ENCODE measurements at regions not wholly inside any gene's neighbourhood (a gene's known extent, or its start where the extent isn't known, plus 50 kb on each side); places are given as distances from the start of the nearest gene placed in this dataset.

DNA sequence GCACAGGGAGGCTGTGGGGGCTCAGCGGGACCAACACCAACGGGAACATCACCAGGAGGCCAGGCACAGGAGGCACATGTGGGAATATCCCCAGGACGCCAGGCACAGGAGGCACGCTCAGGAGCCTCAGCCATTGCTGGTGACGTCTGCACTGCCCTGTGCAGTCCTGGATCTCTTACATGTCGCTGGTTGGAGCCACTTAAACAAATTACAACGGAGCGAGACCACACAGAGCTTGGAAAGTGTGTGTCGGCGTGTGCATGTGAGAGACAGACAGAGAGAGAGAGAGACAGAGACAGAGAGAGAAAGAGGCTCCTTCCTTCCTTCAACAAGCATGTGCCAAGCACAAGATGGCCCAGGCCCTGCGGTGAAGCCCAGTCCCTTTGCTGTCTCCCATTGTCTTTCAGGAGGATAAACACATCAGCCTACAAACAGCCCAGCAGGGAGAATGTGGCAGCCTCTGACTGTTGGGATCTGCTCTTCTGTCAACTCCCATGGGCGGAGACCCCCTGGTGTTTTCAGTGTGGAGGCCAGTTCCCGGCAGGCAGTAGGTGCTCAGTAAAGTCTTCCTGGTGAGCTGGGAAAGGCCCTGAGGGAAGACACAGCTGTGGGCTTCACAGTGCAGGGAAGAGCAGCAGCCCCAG lies 112.7 kb upstream of the THBS2 start:
- Histone ChIP-seq H3K36me3 (ENCODE audit: low read depth, low read length) (no peaks in the 10 kb centered on the region), H3K4me1 (ENCODE audit: insufficient read depth, low read length) (no peaks in the 10 kb centered on the region), H3F3A (ENCODE audit: low read length, unreplicated experiment) (no peaks in the 10 kb centered on the region), H3K27me3 (ENCODE audit: low read length) (no peaks in the 10 kb centered on the region), H3K9ac (ENCODE audit: low read length) (no peak overlapping the region), H3K79me2 (ENCODE audit: low read length) (no peaks in the 10 kb centered on the region), H3K9me3 (ENCODE audit: low read length) (no peaks in the 10 kb centered on the region), H4K20me1 (ENCODE audit: low read length) (no peaks in the 10 kb centered on the region), H2AFZ (ENCODE audit: low read length) (no peak overlapping the region), H3K4me2 (ENCODE audit: low read length) (no peak overlapping the region), H3K4me3 (ENCODE audit: low read length) (no peak overlapping the region), H3K27ac (ENCODE audit: low read length) (no peak overlapping the region), H3K9me2 (replicated peaks; ENCODE audit: low read length) (no peaks in the 10 kb centered on the region)
- intact Hi-C loops (cut with micrococcal nuclease), result no loop called here
- ChIA-PET CTCF (no interaction called here), POLR2A (ENCODE audit: unreplicated experiment) (no interaction called here)
- no TSS peak for BruUV-seq (replicated peaks)
- DNase-seq (no peak), ATAC-seq (no peak)
- TF ChIP-seq EZH2phosphoT487 (IDR thresholded peaks at IDR 0.05; ENCODE audit: borderline replicate concordance, low read length) (no peak), EZH2 (IDR thresholded peaks at IDR 0.05; ENCODE audit: low read length, unreplicated experiment) (no peak)
- TF ChIP-seq, protein P1, sequence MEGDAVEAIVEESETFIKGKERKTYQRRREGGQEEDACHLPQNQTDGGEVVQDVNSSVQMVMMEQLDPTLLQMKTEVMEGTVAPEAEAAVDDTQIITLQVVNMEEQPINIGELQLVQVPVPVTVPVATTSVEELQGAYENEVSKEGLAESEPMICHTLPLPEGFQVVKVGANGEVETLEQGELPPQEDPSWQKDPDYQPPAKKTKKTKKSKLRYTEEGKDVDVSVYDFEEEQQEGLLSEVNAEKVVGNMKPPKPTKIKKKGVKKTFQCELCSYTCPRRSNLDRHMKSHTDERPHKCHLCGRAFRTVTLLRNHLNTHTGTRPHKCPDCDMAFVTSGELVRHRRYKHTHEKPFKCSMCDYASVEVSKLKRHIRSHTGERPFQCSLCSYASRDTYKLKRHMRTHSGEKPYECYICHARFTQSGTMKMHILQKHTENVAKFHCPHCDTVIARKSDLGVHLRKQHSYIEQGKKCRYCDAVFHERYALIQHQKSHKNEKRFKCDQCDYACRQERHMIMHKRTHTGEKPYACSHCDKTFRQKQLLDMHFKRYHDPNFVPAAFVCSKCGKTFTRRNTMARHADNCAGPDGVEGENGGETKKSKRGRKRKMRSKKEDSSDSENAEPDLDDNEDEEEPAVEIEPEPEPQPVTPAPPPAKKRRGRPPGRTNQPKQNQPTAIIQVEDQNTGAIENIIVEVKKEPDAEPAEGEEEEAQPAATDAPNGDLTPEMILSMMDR (conservative IDR thresholded peaks at IDR 0.05; ENCODE audit: low read depth, low read length), result no peak

GRCh38 chr6:169365567-169366257 lies 112.1 kb upstream of the THBS2 start:
- no peak overlapping the region for H3K4me3 ChIP-seq (ENCODE audit: low read length)
- DNase-seq, result no peak

More at GRCh38 chr6:169365567-169366257, 112.1 kb upstream of the THBS2 start:
- no peak for ATAC-seq
- H3K9me3 ChIP-seq (ENCODE audit: low read length), result no peaks in the 10 kb centered on the region
- TF ChIP-seq EZH2 (IDR thresholded peaks at IDR 0.05; ENCODE audit: low read length, unreplicated experiment), result no peak
- TF ChIP-seq, protein P1 (conservative IDR thresholded peaks at IDR 0.05; ENCODE audit: low read depth, low read length), result no peak
- TF ChIP-seq EZH2phosphoT487 (IDR thresholded peaks at IDR 0.05; ENCODE audit: borderline replicate concordance, low read length), result no peak
- no peaks in the 10 kb centered on the region for H3K4me1 ChIP-seq (ENCODE audit: insufficient read depth, low read length)
- H3K4me2 ChIP-seq (ENCODE audit: low read length), result no peak overlapping the region
- ChIA-PET POLR2A (ENCODE audit: unreplicated experiment) (no interaction called here), CTCF (no interaction called here)
- no peaks in the 10 kb centered on the region for H3F3A ChIP-seq (ENCODE audit: low read length, unreplicated experiment)
- no peaks in the 10 kb centered on the region for H3K27me3 ChIP-seq (ENCODE audit: low read length)
- intact Hi-C loops (cut with micrococcal nuclease), result no loop called here
- H2AFZ ChIP-seq (ENCODE audit: low read length), result no peak overlapping the region
- H3K27ac ChIP-seq (ENCODE audit: low read length), result no peak overlapping the region
- no peaks in the 10 kb centered on the region for H4K20me1 ChIP-seq (ENCODE audit: low read length)
- no peaks in the 10 kb centered on the region for H3K79me2 ChIP-seq (ENCODE audit: low read length)
- H3K9me2 ChIP-seq (replicated peaks; ENCODE audit: low read length), result no peaks in the 10 kb centered on the region
- no peaks in the 10 kb centered on the region for H3K36me3 ChIP-seq (ENCODE audit: low read depth, low read length)
- BruUV-seq (replicated peaks), result no TSS peak
- H3K9ac ChIP-seq (ENCODE audit: low read length), result no peak overlapping the region

Measured in PC-3 (cell line).